ENCODE measurements at regions not wholly inside any gene's neighbourhood (a gene's known extent, or its start where the extent isn't known, plus 50 kb on each side); places are given as distances from the start of the nearest gene placed in this dataset.

DNA sequence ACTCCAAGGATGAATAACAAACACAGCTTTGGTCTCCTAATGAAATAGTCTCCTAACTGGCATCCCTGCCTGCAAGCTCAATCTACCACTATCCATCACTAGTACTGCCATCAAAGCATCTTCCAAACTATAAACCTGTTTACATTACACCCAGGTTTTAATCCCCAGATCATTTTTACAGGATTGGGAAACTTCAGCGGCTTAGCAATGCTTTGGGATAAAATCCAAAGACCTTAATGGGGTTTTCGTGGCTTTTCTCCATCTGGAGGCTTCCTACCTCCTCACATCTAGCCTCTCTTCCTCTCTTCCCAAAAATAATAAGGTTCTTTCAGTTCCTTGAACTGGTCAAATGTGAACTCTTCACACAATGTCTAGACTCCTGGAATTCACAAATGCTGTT is 92.2 kb upstream of the SETBP1 start:
- Histone ChIP-seq H3K79me2 (ENCODE audit: insufficient read depth, low read length) (no peaks in the 10 kb centered on the region), H3K9me3 (ENCODE audit: control insufficient read depth in 1 of 2, insufficient read depth in 1 of 2, low read depth in 1 of 2, low read length in 2 of 2) (peaks cover 5 to 10% of the 10 kb centered on the region in 2 experiments; a peak in 2 of 4 replicates), H3K27ac (ENCODE audit: low read depth, low read length) (no peak overlapping the region), H3K4me1 (ENCODE audit: control insufficient read depth in 1 of 2, insufficient read depth in 2 of 2, low read length in 2 of 2) (no peaks in the 10 kb centered on the region), H3K36me3 (ENCODE audit: control insufficient read depth in 1 of 2, insufficient read depth in 2 of 2, low read length in 2 of 2) (no peaks in the 10 kb centered on the region), H3K9ac (ENCODE audit: low read length) (no peak overlapping the region), H4K20me1 (ENCODE audit: insufficient read depth) (no peaks in the 10 kb centered on the region), H3K9me2 (ENCODE audit: insufficient read depth) (no peaks in the 10 kb centered on the region), H2AFZ (ENCODE audit: low read depth, low read length, poor library complexity, severe bottlenecking) (no peak overlapping the region), H3K4me3 (replicated peaks in 1 of 2; ENCODE audit: low read depth in 1 of 2, low read length in 2 of 2) (no peak overlapping the region), H3K27me3 (ENCODE audit: insufficient read depth, low read length) (no peaks in the 10 kb centered on the region), H3K4me2 (ENCODE audit: low read length) (no peak overlapping the region)
- BruUV-seq (replicated peaks) = no TSS peak
- ChIA-PET CTCF (no interaction called here), POLR2A (no interaction called here), RAD21 (ENCODE audit: low non-redundant PET in 1 of 2, low total read pairs in 2 of 2, uncharacterized antibody in 2 of 2, unreplicated experiment in 2 of 2) (no interaction called here)
- ATAC-seq (no peak), DNase-seq (ENCODE audit: low read depth, low spot score) (no peak)
- TF ChIP-seq EGR1 (IDR thresholded peaks at IDR 0.05; ENCODE audit: low read depth) = no peak
- TF ChIP-seq EZH2phosphoT487 (IDR thresholded peaks at IDR 0.05; ENCODE audit: borderline replicate concordance) = no peak
- no peak for TF ChIP-seq ZNF274 (IDR thresholded peaks at IDR 0.05; ENCODE audit: low read depth, low read length)
- no peak for TF ChIP-seq EZH2 (IDR thresholded peaks at IDR 0.05)
- TF ChIP-seq, protein P1, sequence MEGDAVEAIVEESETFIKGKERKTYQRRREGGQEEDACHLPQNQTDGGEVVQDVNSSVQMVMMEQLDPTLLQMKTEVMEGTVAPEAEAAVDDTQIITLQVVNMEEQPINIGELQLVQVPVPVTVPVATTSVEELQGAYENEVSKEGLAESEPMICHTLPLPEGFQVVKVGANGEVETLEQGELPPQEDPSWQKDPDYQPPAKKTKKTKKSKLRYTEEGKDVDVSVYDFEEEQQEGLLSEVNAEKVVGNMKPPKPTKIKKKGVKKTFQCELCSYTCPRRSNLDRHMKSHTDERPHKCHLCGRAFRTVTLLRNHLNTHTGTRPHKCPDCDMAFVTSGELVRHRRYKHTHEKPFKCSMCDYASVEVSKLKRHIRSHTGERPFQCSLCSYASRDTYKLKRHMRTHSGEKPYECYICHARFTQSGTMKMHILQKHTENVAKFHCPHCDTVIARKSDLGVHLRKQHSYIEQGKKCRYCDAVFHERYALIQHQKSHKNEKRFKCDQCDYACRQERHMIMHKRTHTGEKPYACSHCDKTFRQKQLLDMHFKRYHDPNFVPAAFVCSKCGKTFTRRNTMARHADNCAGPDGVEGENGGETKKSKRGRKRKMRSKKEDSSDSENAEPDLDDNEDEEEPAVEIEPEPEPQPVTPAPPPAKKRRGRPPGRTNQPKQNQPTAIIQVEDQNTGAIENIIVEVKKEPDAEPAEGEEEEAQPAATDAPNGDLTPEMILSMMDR (IDR thresholded peaks at IDR 0.05 in 2 of 3, conservative IDR thresholded peaks at IDR 0.05 in 1 of 3; ENCODE audit: borderline replicate concordance in 1 of 3, insufficient read depth in 1 of 3, low read depth in 2 of 3, low read length in 2 of 3) = no peak
- TF ChIP-seq JUND (IDR thresholded peaks at IDR 0.05) = no peak
- no peak for TF ChIP-seq SP1 (IDR thresholded peaks at IDR 0.05; ENCODE audit: low read depth)
- no peak for TF ChIP-seq SRF (IDR thresholded peaks at IDR 0.05; ENCODE audit: low read depth)
- TF ChIP-seq, protein P2, sequence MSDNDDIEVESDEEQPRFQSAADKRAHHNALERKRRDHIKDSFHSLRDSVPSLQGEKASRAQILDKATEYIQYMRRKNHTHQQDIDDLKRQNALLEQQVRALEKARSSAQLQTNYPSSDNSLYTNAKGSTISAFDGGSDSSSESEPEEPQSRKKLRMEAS (IDR thresholded peaks at IDR 0.05) = no peak
- TF ChIP-seq CBX3 (IDR thresholded peaks at IDR 0.05; ENCODE audit: low read depth) = no peak
- intact Hi-C loops (cut with micrococcal nuclease) = no loop called here

All from HCT116 (cell line).